Brain pericyte (primary cell): ENCODE measurements at regions not wholly inside any gene's neighbourhood (a gene's known extent, or its start where the extent isn't known, plus 50 kb on each side); places are given as distances from the start of the nearest gene placed in this dataset.
"Not testable (repeated sequence)": the region's sequence is repeated elsewhere in the genome, so short reads cannot be mapped to it uniquely, and the experiment has no call there.

Experiments used
- DNase-seq: peaks from one replicate; pipeline ENCODE4 v3.0.0-alpha.2; 2012; ENCODE audit warnings: low read depth, low spot score

DNA sequence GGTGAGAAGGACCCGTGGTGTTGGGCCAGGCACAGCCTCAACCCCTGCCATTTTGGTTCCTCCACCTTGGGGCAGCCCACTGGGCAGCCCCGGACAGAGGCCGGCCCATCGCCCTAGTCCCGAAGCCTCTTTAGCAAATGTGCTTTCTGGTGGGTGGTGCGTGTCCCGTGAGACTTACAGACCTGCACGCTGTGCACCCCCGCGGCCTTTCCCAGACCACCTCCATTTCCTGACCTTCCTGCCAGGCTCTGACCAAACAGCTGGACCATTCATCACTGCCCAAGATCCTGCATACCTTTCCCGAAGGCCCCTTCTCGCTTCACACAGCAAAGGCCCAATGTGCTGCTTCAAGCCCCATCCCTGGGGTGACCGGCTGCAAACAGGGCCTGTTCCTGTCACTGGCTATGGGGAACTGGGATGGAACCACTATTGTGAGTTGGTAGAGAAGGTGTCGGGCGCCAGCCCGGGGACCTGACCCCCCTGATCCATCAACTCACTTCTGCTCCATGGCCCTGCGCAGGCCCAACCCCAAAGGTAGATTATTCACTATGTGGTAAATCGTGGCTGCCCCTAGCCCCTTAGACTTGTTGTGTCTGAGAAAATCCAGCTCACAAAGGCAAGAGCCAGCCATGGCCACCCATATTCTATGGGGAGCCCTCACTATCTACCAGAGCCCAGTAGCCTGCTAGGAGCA is 341.0 kb downstream of the EIPR1 start:
- no peak for DNase-seq

DNA sequence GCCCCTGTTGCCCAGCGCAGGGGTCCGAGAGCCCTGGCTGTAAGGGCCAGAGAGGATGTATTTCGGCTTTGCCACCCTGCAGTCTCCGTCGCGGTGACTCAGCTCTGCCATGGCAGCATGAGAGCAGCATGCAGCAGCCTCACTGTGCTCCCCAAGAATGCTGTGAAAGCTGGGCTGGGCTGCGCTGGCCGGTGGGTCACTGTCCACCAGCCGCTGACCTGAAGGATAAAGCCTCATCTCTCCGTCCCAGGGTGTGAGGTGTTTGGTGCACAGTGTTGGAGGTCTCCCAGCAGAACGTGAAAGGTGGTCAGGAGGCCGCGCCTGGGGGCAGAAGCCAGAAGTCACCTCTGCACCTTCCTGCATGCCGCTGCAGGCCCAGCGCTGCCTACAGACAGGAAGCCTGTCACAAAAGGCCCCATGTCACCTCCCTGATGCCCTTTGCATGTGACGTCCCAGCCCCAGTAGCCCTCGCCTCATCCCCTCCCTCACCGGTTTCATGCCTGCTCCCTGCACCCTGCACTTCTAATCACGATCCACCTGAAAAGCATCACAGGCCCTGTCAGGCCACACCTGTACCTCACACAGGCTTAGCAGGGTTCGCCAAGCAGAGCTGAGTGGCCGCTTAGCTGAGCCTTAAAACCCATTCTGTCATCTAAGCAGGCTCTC is 342.1 kb downstream of the EIPR1 start:
- DNase-seq: no peak

DNA sequence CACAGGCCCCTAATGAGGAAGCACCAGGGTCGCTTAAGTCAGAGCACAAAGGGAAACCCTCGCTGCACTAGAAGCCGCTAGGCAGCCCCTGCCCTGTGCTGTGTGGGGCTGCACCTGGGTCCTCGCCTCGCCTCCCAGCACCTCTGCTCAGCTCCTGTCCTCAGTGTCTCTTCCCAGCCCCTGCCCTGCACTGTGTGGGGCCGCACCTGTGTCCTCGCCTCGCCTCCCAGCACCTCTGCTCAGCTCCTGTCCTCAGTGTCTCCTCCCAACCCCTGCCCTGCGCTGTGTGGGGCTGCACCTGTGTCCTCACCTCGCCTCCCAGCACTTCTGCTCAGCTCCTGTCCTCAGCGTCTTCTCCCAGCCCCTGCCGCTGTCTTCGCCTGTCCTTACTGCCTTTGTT is 342.8 kb downstream of the EIPR1 start:
- no peak for DNase-seq

DNA sequence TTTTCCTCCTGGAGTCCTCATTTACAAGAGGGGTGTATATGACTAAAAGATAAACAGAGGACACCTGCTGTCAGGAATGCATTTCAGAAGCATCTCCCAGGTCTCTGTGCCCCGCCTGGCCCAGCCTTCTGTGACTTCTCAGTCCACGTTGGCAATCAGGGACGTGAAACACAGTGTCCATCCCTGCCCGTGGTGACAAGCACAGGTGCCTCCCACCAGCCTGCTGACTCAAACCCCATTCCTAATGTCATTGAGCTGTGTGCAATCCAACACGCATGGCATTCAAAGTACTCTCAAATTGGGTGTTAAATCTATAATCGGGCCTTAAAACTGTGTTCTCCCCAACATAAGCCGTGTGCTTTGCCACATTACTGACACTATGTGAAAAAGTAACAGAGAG is 343.2 kb downstream of the EIPR1 start:
- DNase-seq: no peak

DNA sequence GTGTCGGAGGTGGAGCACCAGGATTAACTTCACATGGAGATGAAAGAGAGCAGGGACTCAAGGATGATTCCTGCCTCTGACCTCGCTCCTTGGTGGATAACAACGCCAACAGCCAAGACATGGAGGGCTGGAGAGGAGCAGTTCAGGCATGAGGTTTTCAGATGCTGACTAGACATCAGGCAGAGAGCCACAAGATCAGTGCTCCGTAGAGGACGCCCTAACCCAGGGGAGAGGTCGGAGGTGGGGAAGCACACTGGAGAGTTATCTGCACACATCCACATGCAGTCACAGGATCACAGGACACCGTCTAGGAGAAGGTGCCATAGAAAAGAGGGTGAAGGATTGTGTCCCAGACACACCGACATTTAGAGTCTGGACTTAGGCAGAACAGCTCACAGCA is 344.3 kb downstream of the EIPR1 start:
- DNase-seq: no peak

DNA sequence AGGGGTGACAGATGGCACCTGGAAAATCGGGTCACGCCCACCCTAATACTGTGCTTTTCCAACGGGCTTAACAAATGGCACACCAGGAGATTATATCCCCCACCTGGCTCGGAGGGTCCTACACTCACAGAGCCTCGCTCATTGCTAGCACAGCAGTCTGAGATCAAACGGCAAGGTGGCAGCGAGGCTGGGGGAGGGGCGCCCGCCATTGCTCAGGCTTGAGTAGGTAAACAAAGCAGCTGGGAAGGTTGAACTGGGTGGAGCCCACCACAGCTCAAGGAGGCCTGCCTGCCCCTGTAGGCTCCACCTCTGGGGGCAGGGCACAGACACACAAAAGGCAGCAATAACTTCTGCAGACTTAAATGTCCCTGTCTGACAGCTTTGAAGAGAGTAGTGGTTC is 346.8 kb downstream of the EIPR1 start:
- DNase-seq: not testable (repeated sequence)

DNA sequence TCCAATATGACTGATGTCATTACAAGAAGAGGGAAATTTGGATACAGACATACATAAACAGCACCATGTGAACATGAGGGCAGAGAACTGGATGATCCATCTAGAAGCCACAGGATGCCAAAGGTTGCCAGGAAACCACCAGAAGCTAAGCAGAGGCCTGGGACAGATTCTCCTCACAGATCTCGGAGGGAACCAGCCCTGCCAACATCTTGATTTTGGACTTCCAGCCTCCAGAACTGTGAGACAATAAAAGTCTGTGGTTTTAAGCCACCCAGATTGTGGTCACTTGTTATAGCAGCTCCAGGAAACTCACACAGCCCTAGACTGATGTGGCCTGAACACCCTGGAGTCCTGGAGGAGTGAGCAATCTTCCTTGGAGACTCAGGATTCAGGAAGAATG is 351.6 kb downstream of the EIPR1 start:
- no peak for DNase-seq

DNA sequence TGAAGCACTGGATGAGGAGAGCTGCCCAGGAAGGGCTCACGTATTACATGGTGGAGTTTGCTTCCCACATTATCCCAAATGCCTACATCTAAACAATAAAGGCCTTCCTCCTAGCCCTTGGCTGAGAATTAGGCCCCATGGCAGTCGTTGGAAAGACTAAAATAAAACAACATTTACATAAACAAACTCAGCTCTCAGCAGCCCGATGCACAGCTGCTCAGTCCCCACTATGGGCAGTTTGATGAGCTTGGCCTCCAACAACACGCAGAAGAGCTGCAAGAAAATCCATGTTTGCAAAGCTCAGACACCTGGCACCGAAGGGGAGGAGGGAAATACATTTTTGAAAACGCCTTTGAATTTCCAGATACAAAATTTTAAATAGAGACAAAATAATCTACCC is 352.4 kb downstream of the EIPR1 start:
- DNase-seq: no peak

DNA sequence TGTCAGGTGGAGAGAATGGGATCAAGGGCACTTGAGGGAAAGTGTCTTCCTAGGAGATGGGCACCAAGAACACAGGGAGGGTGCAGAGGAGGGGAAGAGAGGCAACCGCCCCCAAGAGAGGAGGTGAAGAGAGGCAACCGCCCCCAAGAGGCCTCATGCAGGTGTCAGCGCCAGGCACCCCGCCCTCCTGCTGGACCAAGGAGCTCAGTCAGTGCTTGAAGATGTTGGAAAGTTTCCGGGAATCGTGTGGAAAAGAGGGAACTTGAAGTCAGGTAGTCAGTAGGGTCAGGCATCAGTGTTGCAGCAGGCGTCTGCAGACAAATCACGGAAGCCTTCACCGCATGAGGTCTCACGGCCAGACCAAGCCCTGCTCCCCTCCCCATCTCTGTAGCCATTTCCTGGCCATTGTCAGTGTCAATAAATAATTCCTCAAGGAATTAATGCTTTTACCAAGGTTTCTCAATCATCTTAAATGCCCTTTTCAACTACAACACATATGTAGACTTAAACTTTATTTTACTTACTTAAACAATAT is 353.1 kb downstream of the EIPR1 start:
- DNase-seq: no peak

DNA sequence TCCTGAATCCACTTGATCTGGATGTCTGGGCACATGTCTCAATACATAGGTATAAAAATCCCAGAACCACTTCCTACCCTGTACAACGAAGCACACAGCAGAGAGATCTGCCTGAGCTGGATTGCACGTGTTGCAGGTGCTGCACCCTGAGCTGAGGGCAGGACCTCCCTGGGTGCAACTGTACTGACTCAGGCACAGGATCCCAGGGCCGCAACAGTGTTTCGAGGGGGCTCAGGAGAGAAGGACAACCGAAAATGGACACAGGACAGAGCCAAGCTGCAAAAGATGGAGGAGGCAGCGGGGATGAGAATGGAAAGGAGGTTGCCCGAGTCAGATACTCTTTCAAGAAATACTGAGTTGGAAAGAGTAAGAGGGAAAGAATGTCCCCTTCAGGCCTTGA is 354.1 kb downstream of the EIPR1 start:
- no peak for DNase-seq

DNA sequence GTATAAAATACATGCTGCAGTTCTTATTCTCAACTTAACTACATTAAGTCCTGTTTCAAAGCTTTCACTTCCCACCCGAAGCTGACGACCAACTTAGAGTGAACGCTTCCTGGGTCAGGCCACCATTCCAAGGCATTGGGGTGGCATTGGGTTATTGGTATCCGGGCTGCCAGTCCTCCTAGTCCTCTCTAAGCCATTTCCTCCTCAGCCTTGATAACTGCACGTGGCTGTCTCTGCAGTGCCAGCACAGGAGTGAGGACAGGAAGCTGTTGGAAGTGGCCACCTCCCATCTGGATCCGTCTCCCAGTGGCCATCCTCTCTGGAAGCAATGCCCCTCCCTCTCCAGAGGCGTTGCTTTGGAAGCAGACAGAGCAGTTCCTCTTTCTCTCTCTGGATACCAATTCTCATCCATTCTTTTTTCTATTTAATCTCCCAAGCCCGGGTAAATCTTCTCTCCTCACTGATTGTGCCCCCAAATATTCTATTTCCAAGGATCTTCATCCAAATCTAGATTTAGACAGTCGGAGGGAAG is 354.7 kb downstream of the EIPR1 start:
- no peak for DNase-seq

DNA sequence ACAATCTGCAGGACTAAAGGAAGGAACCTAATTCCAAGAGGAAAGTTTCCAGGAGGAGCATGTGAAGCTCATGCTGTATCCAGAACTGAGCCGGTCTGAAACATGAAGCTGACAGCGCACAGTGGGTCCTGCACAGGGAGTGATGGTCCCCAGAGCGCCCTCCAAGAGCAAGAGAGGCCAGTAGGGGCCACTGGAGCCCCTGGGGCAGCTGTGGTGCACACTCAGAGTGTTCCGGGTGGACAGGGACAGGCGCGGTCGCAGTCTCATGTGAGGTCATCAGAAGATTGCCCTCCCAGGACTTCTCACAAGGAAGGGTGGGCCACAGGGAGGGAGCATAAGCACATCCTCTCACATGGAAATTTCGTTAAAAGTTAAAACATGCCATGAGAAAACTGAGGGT is 355.9 kb downstream of the EIPR1 start:
- no peak for DNase-seq

DNA sequence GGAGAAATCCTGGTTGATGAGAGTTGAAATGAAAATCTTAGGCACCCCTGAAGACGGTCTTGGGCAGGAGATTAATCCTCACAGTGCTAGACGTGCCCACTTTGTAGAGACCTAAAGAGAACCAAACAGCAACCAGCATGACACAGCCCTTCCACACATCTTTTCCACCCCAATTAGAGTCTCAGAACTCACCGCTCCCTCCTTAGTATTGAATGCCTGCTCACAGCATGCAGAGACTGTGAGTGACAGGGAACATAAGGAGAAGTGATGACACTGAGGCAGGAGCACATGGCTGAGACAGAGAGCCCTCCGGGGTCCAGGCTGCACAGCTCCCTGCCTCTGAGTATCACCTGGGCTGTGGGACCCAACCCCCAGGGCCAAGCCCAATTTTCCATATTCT is 367.6 kb downstream of the EIPR1 start:
- no peak for DNase-seq

DNA sequence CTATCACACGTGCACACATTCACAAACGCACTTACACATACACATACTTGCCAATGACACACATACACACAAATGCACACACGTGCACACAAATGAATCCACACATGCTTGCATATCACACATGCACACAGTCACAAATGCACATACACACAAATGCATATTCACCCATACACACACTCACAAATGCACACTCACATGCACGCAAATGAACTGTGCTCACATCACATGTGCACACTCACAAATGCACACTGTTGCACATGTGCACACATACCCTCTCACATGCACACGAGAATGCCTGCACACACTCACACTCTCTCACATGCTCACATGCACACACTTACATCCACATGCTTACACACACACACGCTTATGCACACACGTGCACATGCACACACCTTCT is 368.1 kb downstream of the EIPR1 start:
- no peak for DNase-seq

DNA sequence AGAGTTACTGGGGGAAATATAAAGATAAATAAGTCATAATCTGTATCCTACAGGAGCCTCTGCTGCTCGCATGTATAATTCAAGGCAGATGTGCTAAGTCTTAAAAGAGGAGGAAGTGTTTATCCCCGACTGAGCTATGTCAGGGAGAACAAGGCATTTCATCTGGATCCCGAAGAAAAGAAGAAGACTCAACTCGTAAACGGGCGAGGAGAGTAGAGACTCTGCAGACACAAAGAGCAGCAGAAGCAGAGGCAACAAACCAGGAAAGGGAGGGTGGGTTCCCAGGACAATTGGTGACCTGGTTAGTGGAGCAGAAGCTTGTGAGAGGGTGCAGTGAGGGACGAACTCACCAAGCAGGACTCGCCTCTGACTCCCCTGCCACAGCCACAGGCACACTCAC is 368.6 kb downstream of the EIPR1 start:
- no peak for DNase-seq

DNA sequence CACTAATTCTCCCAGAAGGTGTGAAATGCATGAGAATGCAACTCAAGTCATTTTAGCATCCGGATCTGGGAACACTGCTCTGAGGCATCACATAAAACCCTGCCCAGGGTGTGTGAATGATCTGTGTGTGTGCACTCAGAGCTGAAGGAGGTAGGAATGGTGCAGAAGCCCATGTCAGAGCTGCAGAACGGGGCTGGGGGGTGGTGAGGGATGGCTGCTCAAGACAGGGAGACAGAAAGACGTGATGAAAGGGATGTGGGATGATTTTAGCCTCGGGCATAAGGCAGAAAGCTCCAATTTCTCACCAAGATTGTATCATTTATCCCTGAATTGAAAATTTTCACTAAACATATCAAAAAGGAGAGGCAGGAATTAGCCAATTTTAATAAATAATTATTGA is 369.1 kb downstream of the EIPR1 start:
- no peak for DNase-seq

DNA sequence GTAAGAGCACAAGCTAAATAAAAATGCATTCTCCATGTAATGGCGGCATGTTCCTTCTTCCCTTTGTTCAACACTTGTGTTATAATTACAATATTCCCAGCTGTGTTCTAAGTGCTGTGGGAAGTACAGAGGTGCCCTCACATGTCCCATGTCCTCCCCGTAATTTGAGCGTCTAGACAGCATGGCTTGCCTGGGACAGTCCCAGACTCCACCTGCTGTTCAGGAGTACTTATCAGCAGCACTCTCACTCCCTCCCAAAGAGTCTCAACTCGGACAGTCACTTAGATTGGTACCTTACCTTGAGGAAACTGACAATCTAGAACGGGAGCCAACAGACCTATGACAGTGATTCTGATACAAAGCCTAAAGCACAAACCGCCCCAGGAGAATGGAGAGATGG is 370.5 kb downstream of the EIPR1 start:
- DNase-seq: no peak

DNA sequence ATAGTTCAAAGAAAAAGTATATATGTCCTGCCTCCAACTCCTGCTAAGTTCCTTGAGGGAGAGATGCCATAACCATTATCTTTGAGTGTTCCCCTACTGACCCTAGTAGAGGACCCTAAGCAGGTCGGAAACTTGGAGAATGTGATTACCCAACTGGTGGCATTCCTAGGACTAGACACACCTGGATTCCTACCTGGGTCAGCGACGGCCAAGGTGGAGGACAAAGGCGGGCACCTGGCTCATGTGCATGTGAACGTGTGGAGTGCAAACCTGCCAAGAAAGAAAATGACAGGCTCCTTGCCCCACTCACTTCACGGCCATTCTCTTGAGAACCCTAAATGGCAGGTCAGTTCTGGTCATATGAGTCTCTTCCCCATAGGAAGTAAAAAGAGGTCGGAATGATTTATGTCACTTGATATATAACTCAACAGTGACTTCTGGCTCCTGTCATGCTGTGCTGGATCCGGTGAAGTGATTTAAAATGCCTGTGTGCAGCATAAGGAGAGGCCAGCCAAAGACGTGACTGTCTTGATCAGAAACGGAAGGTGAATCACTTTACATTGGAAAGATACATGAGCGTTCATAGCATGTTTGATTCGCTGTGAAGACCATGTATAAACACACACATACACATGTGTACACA is 371.6 kb downstream of the EIPR1 start:
- no peak for DNase-seq

DNA sequence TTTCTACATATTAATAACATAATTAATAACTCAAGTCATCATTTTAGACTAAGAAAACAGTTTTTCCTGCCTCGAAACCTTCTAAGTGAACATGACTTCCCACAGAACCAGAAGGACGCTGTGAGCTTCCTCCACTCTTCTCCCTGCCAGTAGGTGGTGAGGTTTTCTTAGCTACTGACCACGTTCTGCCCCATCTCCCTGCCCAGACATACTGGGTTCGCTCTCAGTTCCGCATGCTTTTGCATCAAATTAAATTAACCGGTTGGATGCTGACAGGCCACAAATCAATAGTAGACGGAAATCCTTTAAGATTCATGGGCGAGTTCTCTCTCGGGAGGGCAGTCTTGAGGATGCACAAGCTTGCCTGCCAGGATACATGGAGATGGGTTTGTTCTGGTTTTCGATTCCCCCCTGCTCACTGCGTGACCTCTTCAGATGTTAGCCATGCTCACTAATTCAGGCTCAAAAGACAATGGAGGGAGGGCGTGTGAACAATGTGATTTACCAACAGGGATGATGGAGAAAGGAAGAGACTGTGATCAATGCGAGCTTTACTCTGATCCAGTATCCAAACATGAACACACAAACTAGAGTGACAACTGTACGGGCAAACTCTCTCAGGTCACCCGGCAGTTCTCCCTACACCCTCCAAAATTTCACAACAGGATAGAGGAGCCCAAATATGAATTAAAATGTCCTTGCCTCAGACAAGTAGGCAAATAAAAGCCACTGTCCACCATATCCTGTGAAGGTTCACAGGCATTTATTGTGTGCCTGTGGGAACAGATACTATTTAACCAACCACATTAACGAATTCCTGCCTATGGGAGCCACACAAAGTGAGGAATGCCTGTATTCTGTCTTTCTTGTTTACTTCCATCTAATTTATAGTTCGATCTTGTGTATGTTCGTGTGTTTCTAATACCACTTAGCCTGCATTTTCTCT is 375.7 kb downstream of the EIPR1 start:
- DNase-seq: no peak

DNA sequence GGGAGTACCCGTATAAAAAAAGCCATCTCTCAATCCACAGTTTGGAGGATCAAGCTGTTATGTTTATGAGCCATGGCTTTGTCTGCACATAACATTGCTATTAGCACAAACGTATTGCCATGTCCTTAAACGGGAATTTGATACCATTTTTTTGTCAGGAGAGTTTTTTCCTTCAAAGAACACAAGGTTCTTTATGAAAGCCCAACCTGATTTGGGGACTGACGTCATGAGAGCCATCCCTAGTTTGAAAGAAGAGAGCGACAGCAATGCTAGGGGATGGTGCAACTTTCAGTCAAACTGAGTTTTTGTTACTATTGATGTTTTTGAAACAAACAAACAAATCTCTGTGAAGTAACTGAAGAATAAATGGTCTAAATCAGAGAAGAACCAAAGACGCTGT is 376.6 kb downstream of the EIPR1 start:
- DNase-seq: no peak

DNA sequence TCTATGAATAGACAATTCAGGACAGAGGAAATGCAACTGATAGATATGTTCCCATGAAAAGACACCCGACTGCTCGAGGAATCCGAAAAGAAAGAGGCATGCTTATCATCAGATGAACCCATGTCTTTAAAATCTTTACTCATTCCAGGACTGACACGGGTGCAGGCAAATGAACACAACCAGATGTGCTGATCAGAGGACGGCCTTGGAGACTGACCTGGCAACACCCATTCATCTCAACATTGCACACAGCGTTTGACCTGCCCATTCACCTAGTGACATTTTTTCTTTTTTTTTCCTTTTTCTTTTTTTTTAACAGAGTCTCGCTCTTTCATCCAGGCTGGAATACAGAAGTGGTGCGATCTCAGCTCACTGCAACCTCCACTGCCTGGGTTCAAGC is 377.5 kb downstream of the EIPR1 start:
- DNase-seq: no peak

DNA sequence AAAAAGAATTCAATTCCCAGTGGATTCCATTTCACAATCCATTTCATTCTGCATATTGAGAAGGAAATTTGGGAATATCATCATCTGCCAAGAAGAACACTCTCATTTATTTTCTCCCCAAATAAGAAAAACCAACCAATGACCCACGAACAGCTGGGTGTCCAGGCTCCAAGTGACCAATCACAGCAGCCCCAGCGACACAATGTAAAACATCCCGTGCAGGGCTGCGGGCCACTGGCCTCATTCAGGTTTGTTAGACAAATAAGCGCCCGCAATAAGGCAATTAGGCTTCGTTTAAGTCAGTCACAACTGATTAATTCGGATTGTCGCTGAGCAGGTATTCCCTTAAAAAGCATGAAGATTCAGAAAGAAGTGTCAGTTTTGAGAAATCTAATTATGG is 378.6 kb downstream of the EIPR1 start:
- no peak for DNase-seq
